HG03378 (cell line): ENCODE measurements at regions not wholly inside any gene's neighbourhood (a gene's known extent, or its start where the extent isn't known, plus 50 kb on each side); places are given as distances from the start of the nearest gene placed in this dataset.
"Not testable (repeated sequence)": the region's sequence is repeated elsewhere in the genome, so short reads cannot be mapped to it uniquely, and the experiment has no call there.

Source experiments
- ATAC-seq: cut with Tn5 transposase; IDR thresholded peaks from one replicate; pipeline ENCODE4 v1.9.1; 2021; ENCODE audit warnings: mild to moderate bottlenecking, moderate library complexity; ENCODE audit not compliant: unreplicated experiment

GRCh38 chr4:11687727-11688126 is 259.0 kb upstream of the HS3ST1 start:
- no peak for ATAC-seq

GRCh38 chr4:11685481-11685880 is 256.8 kb upstream of the HS3ST1 start:
- ATAC-seq: no peak

- ATAC-seq: no peak
These were observed 246.5 kb upstream of the HS3ST1 start for GRCh38 chr4:11675051-11675800.

- ATAC-seq: no peak
These were observed 241.6 kb upstream of the HS3ST1 start for GRCh38 chr4:11670304-11670703.

GRCh38 chr4:11669156-11669555 is 240.5 kb upstream of the HS3ST1 start:
- ATAC-seq: no peak

GRCh38 chr4:11663114-11663513 is 234.4 kb upstream of the HS3ST1 start:
- no peak for ATAC-seq

GRCh38 chr4:11650801-11651596 is 222.3 kb upstream of the HS3ST1 start:
- ATAC-seq: no peak

- no peak for ATAC-seq
These were observed 218.7 kb upstream of the HS3ST1 start for GRCh38 chr4:11647433-11647832.

- not testable (repeated sequence) for ATAC-seq
These were observed 214.4 kb upstream of the HS3ST1 start for GRCh38 chr4:11643081-11643480.

- no peak for ATAC-seq
These were observed 211.9 kb upstream of the HS3ST1 start for GRCh38 chr4:11640584-11640983.

GRCh38 chr4:11636551-11636950 is 207.9 kb upstream of the HS3ST1 start:
- no peak for ATAC-seq

GRCh38 chr4:11636031-11636430 is 207.3 kb upstream of the HS3ST1 start:
- ATAC-seq: no peak

GRCh38 chr4:11635342-11635741 is 206.6 kb upstream of the HS3ST1 start:
- ATAC-seq: no peak

GRCh38 chr4:11634283-11634682 is 205.6 kb upstream of the HS3ST1 start:
- ATAC-seq: no peak

GRCh38 chr4:11633430-11633829 is 204.7 kb upstream of the HS3ST1 start:
- ATAC-seq: no peak

GRCh38 chr4:11632483-11632882 is 203.8 kb upstream of the HS3ST1 start:
- no peak for ATAC-seq

GRCh38 chr4:11632025-11632424 is 203.3 kb upstream of the HS3ST1 start:
- ATAC-seq: no peak

- no peak for ATAC-seq
These were observed 202.7 kb upstream of the HS3ST1 start for GRCh38 chr4:11631416-11631815.

GRCh38 chr4:11628093-11628725 is 199.5 kb upstream of the HS3ST1 start:
- no peak for ATAC-seq

GRCh38 chr4:11626066-11626465 is 197.4 kb upstream of the HS3ST1 start:
- no peak for ATAC-seq

GRCh38 chr4:11625211-11625610 is 196.5 kb upstream of the HS3ST1 start:
- ATAC-seq: no peak

GRCh38 chr4:11624370-11624769 is 195.7 kb upstream of the HS3ST1 start:
- no peak for ATAC-seq
